Endothelial cell of umbilical vein (primary cell): ENCODE measurements at regions not wholly inside any gene's neighbourhood (a gene's known extent, or its start where the extent isn't known, plus 50 kb on each side); places are given as distances from the start of the nearest gene placed in this dataset.

Experiments
- EZH2 ChIP-seq: IDR thresholded peaks from 2 replicates; pipeline ENCODE4 v1.6.1; 2012; ENCODE audit warnings: borderline replicate concordance, low read depth, mild to moderate bottlenecking, moderate library complexity, low read length, inconsistent platforms; ENCODE audit not compliant: severe bottlenecking
- FOS ChIP-seq: IDR thresholded peaks from 2 replicates; pipeline ENCODE4 v1.6.1; 2011; ENCODE audit warnings: mild to moderate bottlenecking, low read length, moderate library complexity, borderline replicate concordance; ENCODE audit not compliant: insufficient read depth
- MYC ChIP-seq: IDR thresholded peaks from one replicate; pipeline ENCODE4 v1.6.1; 2011; ENCODE audit warnings: mild to moderate bottlenecking, low read depth, low read length
- POLR2A ChIP-seq: IDR thresholded peaks from 2 replicates; pipeline ENCODE4 v1.6.1; 2012; ENCODE audit warnings: low read depth, mild to moderate bottlenecking, control low read depth, low read length
- TF ChIP-seq, protein P1 (sequence below), 2 donors: IDR thresholded peaks; 1 replicate in 1 of 2; 2 replicates in 1 of 2; pipeline ENCODE4 v1.5.1; 2011; ENCODE audit warnings: low read length in 2 of 2, mild to moderate bottlenecking in 2 of 2, moderate library complexity in 2 of 2, control low read depth in 1 of 2, inconsistent platforms in 1 of 2, low read depth in 1 of 2; ENCODE audit not compliant: insufficient read depth in 1 of 2; ENCODE audit errors: extremely low read depth in 1 of 2

DNA sequence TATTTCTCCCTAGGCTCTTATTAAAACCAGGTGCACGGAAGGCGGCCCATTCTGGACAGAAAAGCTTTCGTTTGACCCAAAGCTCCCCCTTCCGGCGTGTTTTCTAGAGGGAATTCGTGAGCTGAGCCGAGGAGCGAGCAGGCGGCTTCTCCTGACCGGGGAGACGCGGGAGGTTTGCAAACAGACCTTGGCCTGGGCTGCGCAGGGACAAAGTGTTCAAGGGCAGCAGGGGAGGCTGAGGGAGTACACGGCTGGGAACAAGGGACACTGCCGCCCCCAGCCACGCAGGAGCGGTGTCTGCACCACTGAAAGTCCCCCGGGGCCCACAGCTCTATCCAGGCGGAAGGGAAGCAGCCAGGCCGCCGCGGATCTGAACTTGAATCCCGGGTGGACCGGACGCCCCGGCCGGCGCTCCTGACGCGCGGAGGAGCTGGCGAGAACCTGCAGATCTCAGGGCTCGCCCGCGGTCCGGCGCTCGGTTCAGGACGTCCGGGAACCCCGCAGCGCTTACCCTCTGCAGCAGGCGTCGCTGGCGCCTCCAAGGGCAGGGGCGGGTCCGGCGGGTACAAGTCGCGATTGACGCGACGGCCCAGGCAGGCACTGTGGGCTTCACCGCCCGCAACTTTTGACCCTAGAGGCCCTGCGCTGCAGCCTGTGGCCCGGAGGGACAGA lies 101.9 kb downstream of the WT1 start:
- TF ChIP-seq, protein P1, sequence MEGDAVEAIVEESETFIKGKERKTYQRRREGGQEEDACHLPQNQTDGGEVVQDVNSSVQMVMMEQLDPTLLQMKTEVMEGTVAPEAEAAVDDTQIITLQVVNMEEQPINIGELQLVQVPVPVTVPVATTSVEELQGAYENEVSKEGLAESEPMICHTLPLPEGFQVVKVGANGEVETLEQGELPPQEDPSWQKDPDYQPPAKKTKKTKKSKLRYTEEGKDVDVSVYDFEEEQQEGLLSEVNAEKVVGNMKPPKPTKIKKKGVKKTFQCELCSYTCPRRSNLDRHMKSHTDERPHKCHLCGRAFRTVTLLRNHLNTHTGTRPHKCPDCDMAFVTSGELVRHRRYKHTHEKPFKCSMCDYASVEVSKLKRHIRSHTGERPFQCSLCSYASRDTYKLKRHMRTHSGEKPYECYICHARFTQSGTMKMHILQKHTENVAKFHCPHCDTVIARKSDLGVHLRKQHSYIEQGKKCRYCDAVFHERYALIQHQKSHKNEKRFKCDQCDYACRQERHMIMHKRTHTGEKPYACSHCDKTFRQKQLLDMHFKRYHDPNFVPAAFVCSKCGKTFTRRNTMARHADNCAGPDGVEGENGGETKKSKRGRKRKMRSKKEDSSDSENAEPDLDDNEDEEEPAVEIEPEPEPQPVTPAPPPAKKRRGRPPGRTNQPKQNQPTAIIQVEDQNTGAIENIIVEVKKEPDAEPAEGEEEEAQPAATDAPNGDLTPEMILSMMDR (IDR thresholded peaks at IDR 0.05; ENCODE audit: extremely low read depth in 1 of 2, insufficient read depth in 1 of 2, low read depth in 1 of 2, low read length in 2 of 2), result peak in 1 of 2 donors; percentile 20
- TF ChIP-seq POLR2A (no peak), EZH2 (peak; percentile 70), FOS (no peak), MYC (no peak)
